ENCODE measurements at regions not wholly inside any gene's neighbourhood (a gene's known extent, or its start where the extent isn't known, plus 50 kb on each side); places are given as distances from the start of the nearest gene placed in this dataset.

DNA sequence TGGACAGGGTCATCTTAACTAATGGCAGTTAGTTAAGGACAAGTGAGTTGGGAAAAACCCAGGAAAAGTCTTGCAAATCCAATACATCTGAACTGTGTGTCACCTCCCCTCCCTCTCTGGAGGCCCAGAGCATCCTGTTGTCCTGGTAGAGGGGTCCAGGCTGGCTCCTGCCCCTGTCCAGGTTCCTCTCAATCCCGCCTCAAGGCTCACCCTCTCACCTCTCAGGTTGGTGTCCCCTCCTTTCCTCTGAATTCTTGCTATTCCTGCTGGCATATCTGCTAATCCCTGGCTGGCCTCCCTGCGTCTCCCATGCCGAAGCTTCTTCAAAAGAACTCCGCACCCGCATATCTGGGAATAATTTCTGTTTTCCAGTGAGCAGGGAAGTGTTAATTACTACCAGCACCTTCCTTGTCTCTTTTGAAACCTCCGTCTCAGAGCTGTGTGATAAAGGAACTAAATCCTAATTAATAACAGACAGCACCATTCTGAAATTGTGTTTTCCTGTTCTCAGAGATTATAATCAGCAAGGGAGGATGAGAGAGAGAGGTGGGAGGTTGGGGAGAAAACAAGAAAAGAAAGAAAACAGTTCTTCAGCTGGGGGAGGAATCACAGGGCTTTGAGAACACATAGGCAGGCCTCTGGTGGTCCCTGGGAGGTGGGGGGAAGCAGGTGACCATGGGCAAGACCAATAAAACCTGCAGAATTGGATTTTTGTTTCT, 568.0 kb downstream of the PTPRU start:
- no peaks in the 10 kb centered on the region for H3K36me3 ChIP-seq (ENCODE audit: insufficient read depth, low read length)
- H3K27me3 ChIP-seq (ENCODE audit: insufficient read depth, low read length): peaks cover 2% of the 10 kb centered on the region
- no peaks in the 10 kb centered on the region for H3K4me1 Mint-ChIP-seq (ENCODE audit: low read depth, unreplicated experiment)
- H3K27me3 Mint-ChIP-seq (ENCODE audit: low read depth, unreplicated experiment): peaks cover 33% of the 10 kb centered on the region
- H3K27ac Mint-ChIP-seq (ENCODE audit: unreplicated experiment): no peak overlapping the region
- H2AFZ ChIP-seq (ENCODE audit: low read depth, low read length): no peak overlapping the region
- no peaks in the 10 kb centered on the region for H3K9me3 ChIP-seq (ENCODE audit: insufficient read depth, low read depth, low read length)
- H3K4me2 ChIP-seq (ENCODE audit: low read length): no peak overlapping the region
- no peaks in the 10 kb centered on the region for H4K20me1 ChIP-seq (ENCODE audit: insufficient read depth, low read length)
- H3K27ac ChIP-seq (ENCODE audit: low read depth, low read length): no peak overlapping the region
- TF ChIP-seq EZH2 (IDR thresholded peaks at IDR 0.05; ENCODE audit: insufficient read depth, low read length): no peak
- TF ChIP-seq, protein P1, sequence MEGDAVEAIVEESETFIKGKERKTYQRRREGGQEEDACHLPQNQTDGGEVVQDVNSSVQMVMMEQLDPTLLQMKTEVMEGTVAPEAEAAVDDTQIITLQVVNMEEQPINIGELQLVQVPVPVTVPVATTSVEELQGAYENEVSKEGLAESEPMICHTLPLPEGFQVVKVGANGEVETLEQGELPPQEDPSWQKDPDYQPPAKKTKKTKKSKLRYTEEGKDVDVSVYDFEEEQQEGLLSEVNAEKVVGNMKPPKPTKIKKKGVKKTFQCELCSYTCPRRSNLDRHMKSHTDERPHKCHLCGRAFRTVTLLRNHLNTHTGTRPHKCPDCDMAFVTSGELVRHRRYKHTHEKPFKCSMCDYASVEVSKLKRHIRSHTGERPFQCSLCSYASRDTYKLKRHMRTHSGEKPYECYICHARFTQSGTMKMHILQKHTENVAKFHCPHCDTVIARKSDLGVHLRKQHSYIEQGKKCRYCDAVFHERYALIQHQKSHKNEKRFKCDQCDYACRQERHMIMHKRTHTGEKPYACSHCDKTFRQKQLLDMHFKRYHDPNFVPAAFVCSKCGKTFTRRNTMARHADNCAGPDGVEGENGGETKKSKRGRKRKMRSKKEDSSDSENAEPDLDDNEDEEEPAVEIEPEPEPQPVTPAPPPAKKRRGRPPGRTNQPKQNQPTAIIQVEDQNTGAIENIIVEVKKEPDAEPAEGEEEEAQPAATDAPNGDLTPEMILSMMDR (IDR thresholded peaks at IDR 0.05; ENCODE audit: insufficient read depth, low read depth, low read length): no peak
- FAIRE-seq: no peak
- H3K4me3 Mint-ChIP-seq (ENCODE audit: unreplicated experiment): no peak overlapping the region
- H3K36me3 Mint-ChIP-seq (ENCODE audit: low read depth, unreplicated experiment): no peaks in the 10 kb centered on the region
- no peak for DNase-seq (ENCODE audit: low read depth)
- no peaks in the 10 kb centered on the region for H3K79me2 ChIP-seq (ENCODE audit: insufficient read depth, low read length)
- H3K9me3 Mint-ChIP-seq (ENCODE audit: unreplicated experiment): no peaks in the 10 kb centered on the region
- H3K4me1 ChIP-seq (ENCODE audit: insufficient read depth, low read length): no peaks in the 10 kb centered on the region
- H3K4me3 ChIP-seq (ENCODE audit: insufficient read depth, low read depth, low read length): no peak overlapping the region
- H3K9ac ChIP-seq (ENCODE audit: low read length): no peak overlapping the region

DNA sequence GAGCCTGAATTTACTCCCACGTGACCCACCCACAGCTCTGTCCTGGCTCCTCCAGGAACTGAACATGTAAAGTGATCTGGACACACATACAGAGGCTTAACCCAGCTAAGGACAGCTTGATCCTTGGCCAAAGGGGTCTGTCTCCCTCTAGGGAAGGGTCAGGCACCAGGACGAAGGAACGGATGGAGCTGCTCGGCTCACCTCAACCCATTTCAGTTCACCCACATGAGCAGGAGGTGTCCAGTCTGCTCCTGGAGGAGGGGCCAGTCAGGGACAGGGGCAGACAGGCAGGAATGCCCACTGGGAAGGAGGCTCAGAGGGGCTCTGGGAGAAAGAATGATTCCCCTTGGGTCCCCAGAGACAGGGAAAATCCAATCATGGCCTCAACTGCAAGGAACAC, 567.2 kb downstream of the PTPRU start:
- H3K27ac Mint-ChIP-seq (ENCODE audit: unreplicated experiment): no peak overlapping the region
- no peaks in the 10 kb centered on the region for H3K36me3 ChIP-seq (ENCODE audit: insufficient read depth, low read length)
- peaks cover 27% of the 10 kb centered on the region for H3K27me3 Mint-ChIP-seq (ENCODE audit: low read depth, unreplicated experiment)
- DNase-seq (ENCODE audit: low read depth): no peak
- no peak overlapping the region for H3K9ac ChIP-seq (ENCODE audit: low read length)
- no peak overlapping the region for H3K4me3 Mint-ChIP-seq (ENCODE audit: unreplicated experiment)
- peaks cover 2% of the 10 kb centered on the region for H3K27me3 ChIP-seq (ENCODE audit: insufficient read depth, low read length)
- H4K20me1 ChIP-seq (ENCODE audit: insufficient read depth, low read length): no peaks in the 10 kb centered on the region
- H2AFZ ChIP-seq (ENCODE audit: low read depth, low read length): no peak overlapping the region
- no peaks in the 10 kb centered on the region for H3K4me1 Mint-ChIP-seq (ENCODE audit: low read depth, unreplicated experiment)
- H3K9me3 ChIP-seq (ENCODE audit: insufficient read depth, low read depth, low read length): no peaks in the 10 kb centered on the region
- H3K4me1 ChIP-seq (ENCODE audit: insufficient read depth, low read length): no peaks in the 10 kb centered on the region
- no peak overlapping the region for H3K27ac ChIP-seq (ENCODE audit: low read depth, low read length)
- TF ChIP-seq, protein P1 (IDR thresholded peaks at IDR 0.05; ENCODE audit: insufficient read depth, low read depth, low read length): no peak
- no peak for TF ChIP-seq EZH2 (IDR thresholded peaks at IDR 0.05; ENCODE audit: insufficient read depth, low read length)
- H3K36me3 Mint-ChIP-seq (ENCODE audit: low read depth, unreplicated experiment): peaks cover under 1% of the 10 kb centered on the region
- H3K4me2 ChIP-seq (ENCODE audit: low read length): no peak overlapping the region
- no peak overlapping the region for H3K4me3 ChIP-seq (ENCODE audit: insufficient read depth, low read depth, low read length)
- no peaks in the 10 kb centered on the region for H3K79me2 ChIP-seq (ENCODE audit: insufficient read depth, low read length)
- no peak for FAIRE-seq
- H3K9me3 Mint-ChIP-seq (ENCODE audit: unreplicated experiment): no peaks in the 10 kb centered on the region
